NT2/D1 (cell line): ENCODE measurements at regions not wholly inside any gene's neighbourhood (a gene's known extent, or its start where the extent isn't known, plus 50 kb on each side); places are given as distances from the start of the nearest gene placed in this dataset.
"Not testable (repeated sequence)": the region's sequence is repeated elsewhere in the genome, so short reads cannot be mapped to it uniquely, and the experiment has no call there.

Experiments used
- DNase-seq: peaks from one replicate; pipeline ENCODE4 v3.0.0-alpha.2; 2011; ENCODE audit warnings: low read depth, low spot score
- H3K27me3 ChIP-seq: 2 replicates; pipeline ENCODE4 v1.6.0; 2011; ENCODE audit warnings: mild to moderate bottlenecking; ENCODE audit not compliant: insufficient read length, insufficient read depth
- H3K36me3 ChIP-seq: 2 replicates; pipeline ENCODE4 v1.6.1; 2011; ENCODE audit warnings: mild to moderate bottlenecking, low read length, mixed read lengths; ENCODE audit not compliant: insufficient read depth, insufficient read length
- H3K4me1 ChIP-seq: 2 replicates; pipeline ENCODE4 v1.5.1; 2011; ENCODE audit not compliant: insufficient read depth, insufficient read length
- H3K4me3 ChIP-seq: 2 replicates; pipeline ENCODE4 v1.5.1; 2011; ENCODE audit warnings: low read depth; ENCODE audit not compliant: insufficient read length
- H3K9ac ChIP-seq: 2 replicates; pipeline ENCODE4 v1.6.0; 2011; ENCODE audit warnings: low read depth; ENCODE audit not compliant: insufficient read length
- H3K9me3 ChIP-seq: 2 replicates; pipeline ENCODE4 v1.5.1; 2011; ENCODE audit warnings: mild to moderate bottlenecking, low read length; ENCODE audit not compliant: insufficient read depth
- SUZ12 ChIP-seq: IDR thresholded peaks from 2 replicates; pipeline ENCODE4 v1.6.1; 2011; ENCODE audit not compliant: insufficient read length, insufficient read depth; ENCODE audit errors: extremely low read depth
- YY1 ChIP-seq: IDR thresholded peaks from 2 replicates; pipeline ENCODE4 v1.6.1; 2011; ENCODE audit not compliant: insufficient read length, insufficient read depth
- ZNF274 ChIP-seq: IDR thresholded peaks from 2 replicates; pipeline ENCODE4 v1.6.1; 2011; ENCODE audit warnings: mild to moderate bottlenecking, low read depth, low read length

DNA sequence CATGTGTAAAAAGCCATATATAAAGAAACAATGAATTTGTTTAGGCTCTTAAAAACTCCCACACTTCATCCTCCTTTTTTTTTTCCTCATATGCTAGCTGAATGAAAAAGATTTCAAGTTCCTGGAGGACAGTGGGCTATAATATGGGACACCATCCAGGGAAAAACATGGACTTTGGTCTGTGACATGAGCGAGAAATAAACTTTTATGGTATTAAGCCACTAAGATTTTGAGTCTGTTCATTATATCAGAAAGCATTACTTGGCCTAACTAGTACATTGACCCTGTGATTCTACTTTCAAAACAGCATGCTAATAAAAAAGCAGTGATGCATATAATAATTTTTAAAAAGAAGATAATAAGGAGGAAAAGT, 392.3 kb upstream of the CAMK1G start:
- Histone ChIP-seq H3K4me3 (no peak overlapping the region), H3K36me3 (no peaks in the 10 kb centered on the region), H3K9me3 (peaks cover 17% of the 10 kb centered on the region), H3K27me3 (no peaks in the 10 kb centered on the region), H3K4me1 (no peaks in the 10 kb centered on the region), H3K9ac (no peak overlapping the region)
- DNase-seq = no peak
- TF ChIP-seq YY1 (no peak), ZNF274 (no peak), SUZ12 (no peak)

DNA sequence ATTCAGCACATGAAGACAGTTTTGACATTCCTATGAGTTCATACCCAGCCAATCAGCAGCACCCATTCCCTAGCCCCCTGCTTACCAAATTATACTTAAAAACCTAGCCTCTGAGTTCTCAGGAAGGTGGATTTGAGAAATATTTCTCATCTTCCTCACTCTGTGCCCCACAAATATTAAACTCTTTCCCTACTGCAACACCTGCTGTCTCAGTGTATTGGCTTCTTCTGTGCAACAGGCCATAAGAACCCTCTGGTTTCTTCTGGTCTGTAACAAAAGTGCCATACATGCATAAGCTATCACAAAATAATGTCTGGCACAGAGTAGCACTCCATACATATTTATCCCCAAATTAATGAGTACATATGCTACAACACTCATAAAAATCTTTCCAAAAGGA, 387.4 kb upstream of the CAMK1G start:
- Histone ChIP-seq H3K27me3 (no peaks in the 10 kb centered on the region), H3K9ac (no peak overlapping the region), H3K4me1 (no peaks in the 10 kb centered on the region), H3K9me3 (peaks cover 35% of the 10 kb centered on the region), H3K4me3 (no peak overlapping the region), H3K36me3 (no peaks in the 10 kb centered on the region)
- no peak for DNase-seq
- TF ChIP-seq SUZ12 = no peak
- no peak for TF ChIP-seq YY1
- no peak for TF ChIP-seq ZNF274

GRCh38 chr1:209198961-209199750, 384.4 kb upstream of the CAMK1G start:
- Histone ChIP-seq H3K9me3 (peaks cover 35% of the 10 kb centered on the region), H3K36me3 (no peaks in the 10 kb centered on the region), H3K27me3 (no peaks in the 10 kb centered on the region), H3K4me3 (no peak overlapping the region), H3K9ac (peak overlapping the region; percentile 29), H3K4me1 (no peaks in the 10 kb centered on the region)
- DNase-seq = peak; percentile 48
- no peak for TF ChIP-seq YY1
- TF ChIP-seq SUZ12 = no peak
- TF ChIP-seq ZNF274 = no peak

- Histone ChIP-seq H3K9ac (peak overlapping the region; percentile 29), H3K27me3 (no peaks in the 10 kb centered on the region), H3K36me3 (no peaks in the 10 kb centered on the region), H3K9me3 (peaks cover 33% of the 10 kb centered on the region), H3K4me3 (no peak overlapping the region), H3K4me1 (no peaks in the 10 kb centered on the region)
- TF ChIP-seq YY1 (no peak), SUZ12 (no peak), ZNF274 (no peak)
- DNase-seq = peak; percentile 83
These were observed 383.7 kb upstream of the CAMK1G start for GRCh38 chr1:209199822-209200221.

- H3K9me3 ChIP-seq, H3K9ac ChIP-seq, H3K4me1 ChIP-seq, H3K36me3 ChIP-seq, DNase-seq, H3K4me3 ChIP-seq, H3K27me3 ChIP-seq: not testable (repeated sequence)
These were observed 381.2 kb upstream of the CAMK1G start for GRCh38 chr1:209202321-209202720.

GRCh38 chr1:209202830-209203532, 380.5 kb upstream of the CAMK1G start:
- Histone ChIP-seq H3K4me3 (no peak overlapping the region), H3K9ac (no peak overlapping the region), H3K4me1 (peaks cover 3% of the 10 kb centered on the region), H3K36me3 (no peaks in the 10 kb centered on the region), H3K27me3 (peaks cover 7% of the 10 kb centered on the region), H3K9me3 (0 out of 2 replicates have a peak, but pooled peaks cover 2% of the 10 kb centered on the region)
- TF ChIP-seq SUZ12 (no peak), ZNF274 (no peak), YY1 (no peak)
- DNase-seq = peak; percentile 66

DNA sequence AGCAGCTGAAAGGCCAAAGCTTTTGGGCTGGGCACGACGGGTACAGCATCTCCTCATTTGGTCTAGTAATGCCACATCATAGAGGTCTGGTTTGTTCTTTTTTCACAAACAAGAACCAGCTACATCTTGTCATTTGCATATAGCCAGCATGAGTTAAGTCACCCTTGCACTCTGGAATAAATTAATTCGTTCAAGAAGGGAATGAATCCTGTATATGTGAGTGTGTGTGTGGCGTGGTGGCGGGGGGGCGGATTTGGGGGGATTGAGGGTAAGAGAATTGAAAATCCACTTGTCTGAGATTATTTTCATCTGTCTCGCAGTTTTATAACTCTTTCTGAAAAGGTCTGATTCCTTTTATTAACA, 380.0 kb upstream of the CAMK1G start:
- peaks cover 12% of the 10 kb centered on the region for H3K27me3 ChIP-seq
- no peak for TF ChIP-seq ZNF274
- TF ChIP-seq YY1 = no peak
- H3K9me3 ChIP-seq = no peaks in the 10 kb centered on the region
- peaks cover 3% of the 10 kb centered on the region for H3K4me1 ChIP-seq
- H3K4me3 ChIP-seq = no peak overlapping the region
- no peaks in the 10 kb centered on the region for H3K36me3 ChIP-seq
- H3K9ac ChIP-seq = no peak overlapping the region
- no peak for DNase-seq
